Posterior cingulate gyrus (tissue), 11 donors: ENCODE measurements at regions not wholly inside any gene's neighbourhood (a gene's known extent, or its start where the extent isn't known, plus 50 kb on each side); places are given as distances from the start of the nearest gene placed in this dataset.

Experiments
- DNase-seq, 10 donors: peaks; one replicate each; pipeline versions ENCODE4 v3.0.0 to v3.0.0-alpha.2; 2020 to 2021; ENCODE audit warnings: mixed read lengths in 3 of 10
- intact Hi-C: fragments of 100-400 bp; cut with DNase I; formaldehyde crosslinking; loops from one replicate; pipeline ENCODE4 v1.15.1; 2023

DNA sequence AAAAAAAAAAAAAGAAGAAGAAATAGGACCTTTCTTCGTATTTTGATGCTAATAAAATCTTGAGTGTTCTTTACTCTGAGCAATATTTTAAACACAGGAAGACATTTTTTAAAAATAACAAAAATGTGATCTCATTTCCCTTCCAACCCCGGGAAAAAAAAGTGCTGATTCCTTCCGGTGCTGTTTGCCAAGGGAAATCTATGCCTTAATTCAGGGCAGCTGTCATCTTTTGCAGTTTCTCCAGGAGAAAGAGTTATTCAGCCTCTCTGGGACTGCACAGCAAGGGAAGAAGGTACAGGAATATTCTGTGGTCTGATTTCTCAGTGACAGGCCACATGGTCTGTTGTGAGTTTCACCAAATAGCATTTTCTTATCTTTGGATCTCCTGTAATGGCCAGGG, 291.9 kb upstream of the IRX1 start:
- intact Hi-C loops = no loop called here

DNA sequence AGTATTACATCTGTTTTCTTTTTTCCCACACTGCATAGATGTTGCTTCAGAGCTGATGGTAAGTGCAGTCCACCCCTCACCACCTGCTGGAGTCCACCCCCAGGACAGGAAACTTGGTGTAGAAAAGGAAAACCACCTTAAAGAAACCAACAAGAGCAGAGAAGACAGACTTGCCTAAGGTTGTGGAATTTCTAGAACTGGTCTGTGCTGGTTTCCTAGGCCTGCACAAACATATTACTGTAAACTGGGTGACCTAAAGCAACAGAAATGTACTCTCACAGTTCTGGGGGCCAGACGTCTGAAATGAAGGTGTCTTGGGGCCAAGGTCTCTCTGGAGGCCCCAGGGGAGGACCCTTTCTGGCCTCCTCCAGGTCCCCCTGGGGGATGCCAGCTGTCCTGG, 293.4 kb upstream of the IRX1 start:
- intact Hi-C loops = no loop called here
- no peak for DNase-seq

More for the DNA sequence above, 291.9 kb upstream of the IRX1 start:
- DNase-seq = no peak

DNA sequence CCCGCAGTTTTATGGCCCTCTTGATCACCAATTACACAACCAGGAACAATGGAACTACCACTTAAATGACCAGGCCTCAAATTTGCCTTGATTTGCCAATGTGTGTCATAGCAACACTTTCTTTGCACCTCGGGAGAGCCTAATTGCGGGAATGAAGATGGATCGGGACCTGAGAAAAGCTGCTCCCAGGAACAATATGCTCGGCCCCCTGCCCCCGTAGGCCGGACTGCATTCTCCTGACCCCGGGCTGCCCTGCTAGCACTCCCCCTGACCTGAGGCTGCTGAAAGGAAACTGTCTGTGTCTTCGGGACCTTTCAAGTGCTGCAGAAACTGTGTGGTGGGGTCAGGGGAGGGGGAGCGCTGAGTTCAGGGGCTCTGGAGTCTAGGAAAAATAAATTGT, 294.3 kb upstream of the IRX1 start:
- intact Hi-C loops = no loop called here

DNA sequence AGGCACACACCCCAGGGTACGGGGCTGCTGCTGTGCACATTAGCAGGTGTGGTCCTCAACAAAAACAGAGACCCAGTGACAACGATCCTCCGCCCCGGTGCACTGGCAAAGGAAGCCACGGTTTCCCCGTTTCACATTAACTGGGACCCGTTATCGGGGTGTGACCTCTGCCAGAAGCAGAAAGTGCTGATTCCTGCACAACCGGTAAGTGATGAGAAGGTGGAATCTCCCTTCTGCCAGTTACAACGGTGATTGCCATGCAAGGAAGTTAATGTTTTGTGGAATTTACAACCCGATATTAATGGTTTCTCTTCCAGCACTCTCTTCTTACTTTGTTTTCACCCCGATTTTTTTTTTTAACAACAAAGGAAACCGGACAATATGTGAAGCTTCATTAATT, 294.9 kb upstream of the IRX1 start:
- no peak for DNase-seq
- intact Hi-C loops = no loop called here

More for the DNA sequence above, 294.3 kb upstream of the IRX1 start:
- no peak for DNase-seq

DNA sequence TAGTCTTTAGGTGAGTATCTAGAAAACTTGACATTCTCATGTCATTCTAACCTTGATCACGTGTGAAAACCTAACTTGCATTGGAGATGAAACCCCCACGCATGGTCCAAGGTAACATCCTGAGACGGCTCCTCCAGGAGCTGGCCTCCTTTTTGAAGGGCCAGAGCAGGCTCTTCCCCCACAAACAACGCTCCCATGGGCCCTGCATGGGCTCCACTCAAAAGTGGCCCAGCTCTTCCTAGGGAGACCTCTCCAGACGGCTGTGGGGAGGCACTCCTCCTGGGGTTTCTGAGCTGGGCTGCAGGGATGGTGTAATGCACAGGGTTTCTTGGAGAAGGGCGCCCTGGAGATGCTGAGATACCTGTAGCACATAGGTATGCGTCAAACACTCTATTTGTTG, 296.2 kb upstream of the IRX1 start:
- intact Hi-C loops = no loop called here
- no peak for DNase-seq

DNA sequence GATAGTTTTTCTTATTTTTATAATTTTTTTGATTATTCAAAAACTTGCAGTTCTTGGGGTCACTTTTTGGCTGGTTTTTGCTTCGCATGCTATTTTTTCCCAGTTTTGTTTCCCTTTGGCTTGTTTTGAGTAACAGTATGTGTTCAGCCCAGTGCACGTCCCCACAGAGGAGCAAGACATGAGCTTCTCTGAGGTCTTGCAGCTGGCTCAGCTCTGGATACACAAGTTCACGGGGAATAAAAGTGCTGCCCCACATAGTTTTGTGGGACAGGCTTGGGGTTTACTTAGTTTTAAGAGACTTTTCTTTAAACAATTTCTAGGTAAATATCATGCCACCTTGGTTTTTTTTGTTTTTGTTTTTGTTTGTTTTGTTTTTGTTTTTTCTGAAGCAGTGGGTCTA, 297.8 kb upstream of the IRX1 start:
- intact Hi-C loops = no loop called here
- DNase-seq = no peak

DNA sequence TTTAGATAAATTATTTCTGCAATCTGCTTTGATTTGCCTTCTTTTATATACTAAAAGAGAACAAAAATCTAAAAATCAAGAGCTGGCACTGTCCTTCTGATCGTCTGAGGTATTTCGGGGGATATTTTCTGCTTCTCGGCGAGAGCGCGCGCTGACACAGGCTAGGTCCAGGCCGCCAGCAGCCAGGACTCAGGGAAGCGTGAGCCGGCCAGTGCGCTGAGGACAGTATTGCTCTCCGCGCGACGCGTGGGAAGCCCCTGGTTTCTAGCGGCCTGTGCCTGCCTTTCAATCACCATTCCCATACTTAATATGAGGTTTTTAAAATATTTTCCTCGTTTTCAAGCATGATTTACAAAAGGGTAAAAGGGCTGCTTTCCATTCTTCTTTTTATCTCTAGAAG, 307.3 kb upstream of the IRX1 start:
- peak in 2 of 10 donors; percentile 32 to 52 for DNase-seq
- intact Hi-C loops = no loop called here

DNA sequence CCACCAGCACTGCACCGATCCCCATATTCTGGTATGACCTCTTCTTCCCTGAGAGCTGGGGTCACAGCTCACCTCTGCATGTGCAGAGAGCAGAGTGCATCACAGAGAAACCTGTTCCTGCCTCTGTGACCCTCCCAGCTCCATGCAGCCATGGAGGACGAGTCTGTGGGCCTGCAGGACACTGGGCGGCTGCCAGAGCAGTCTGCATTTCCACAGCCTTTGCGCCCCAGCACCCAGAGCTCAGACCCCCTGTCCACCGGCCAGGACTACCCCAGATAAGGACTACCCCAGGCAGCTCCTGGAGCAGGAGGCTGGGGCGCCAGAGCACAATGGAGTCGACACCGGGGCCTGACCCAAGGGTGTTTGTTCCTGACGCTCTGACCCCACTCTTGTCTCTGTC, 308.1 kb upstream of the IRX1 start:
- intact Hi-C loops = no loop called here
- peak in 2 of 10 donors; percentile 75 to 78 for DNase-seq

DNA sequence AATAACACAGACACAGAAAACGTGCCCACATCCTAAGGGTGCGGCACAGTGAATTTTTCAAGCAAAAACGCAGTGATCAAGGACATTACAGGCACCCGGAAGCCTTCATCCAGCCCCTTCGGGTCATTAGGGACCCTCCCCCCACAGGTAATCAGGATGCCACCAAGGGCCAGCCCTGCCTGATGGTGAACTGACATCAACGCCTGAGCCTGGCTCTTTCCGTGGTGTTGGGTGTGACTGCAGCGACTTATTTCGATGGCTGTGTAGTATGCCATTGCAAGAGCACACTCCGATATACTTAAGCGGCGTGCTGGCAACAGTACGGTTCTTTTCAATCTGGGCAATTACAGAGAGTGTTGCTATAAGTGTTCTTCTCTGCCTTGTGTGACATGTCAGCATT, 310.0 kb upstream of the IRX1 start:
- DNase-seq = peak in 2 of 10 donors; percentile 53 to 56
- intact Hi-C loops = no loop called here

DNA sequence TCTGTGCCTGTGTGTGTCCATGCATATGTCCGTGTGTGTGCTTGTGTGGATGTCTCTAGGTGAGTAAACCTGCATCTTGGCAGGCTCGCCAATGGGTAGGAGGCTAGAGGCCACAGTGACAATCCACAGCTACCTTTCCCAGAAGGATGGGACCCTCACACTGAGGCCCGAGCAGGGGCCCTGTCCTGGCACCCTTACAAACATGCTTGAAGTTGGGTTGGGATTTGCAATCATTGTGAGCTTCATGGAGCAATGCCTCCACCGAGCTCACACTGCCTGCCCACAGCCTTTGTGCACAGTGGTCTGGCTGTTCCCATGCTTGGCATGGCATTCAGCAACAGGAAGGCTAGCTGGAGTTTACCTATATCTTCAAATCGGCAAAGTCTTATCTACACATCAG, 311.1 kb upstream of the IRX1 start:
- peak in 1 of 10 donors; percentile 60 for DNase-seq
- intact Hi-C loops = no loop called here

DNA sequence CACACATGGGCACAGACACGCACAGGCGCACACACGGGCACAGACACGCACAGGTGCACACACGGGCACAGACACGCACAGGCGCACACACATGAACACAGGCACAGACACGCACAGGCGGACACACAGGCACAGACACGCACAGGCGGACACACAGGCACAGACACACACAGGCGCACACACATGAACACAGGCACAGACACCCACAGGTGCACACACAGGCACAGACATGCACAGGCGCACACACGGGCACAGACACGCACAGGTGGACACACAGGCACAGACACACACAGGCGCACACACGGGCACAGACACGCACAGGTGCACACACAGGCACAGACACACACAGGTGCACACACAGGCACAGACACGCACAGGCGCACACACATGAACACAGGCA, 312.8 kb upstream of the IRX1 start:
- DNase-seq = no peak
- intact Hi-C loops = no loop called here

DNA sequence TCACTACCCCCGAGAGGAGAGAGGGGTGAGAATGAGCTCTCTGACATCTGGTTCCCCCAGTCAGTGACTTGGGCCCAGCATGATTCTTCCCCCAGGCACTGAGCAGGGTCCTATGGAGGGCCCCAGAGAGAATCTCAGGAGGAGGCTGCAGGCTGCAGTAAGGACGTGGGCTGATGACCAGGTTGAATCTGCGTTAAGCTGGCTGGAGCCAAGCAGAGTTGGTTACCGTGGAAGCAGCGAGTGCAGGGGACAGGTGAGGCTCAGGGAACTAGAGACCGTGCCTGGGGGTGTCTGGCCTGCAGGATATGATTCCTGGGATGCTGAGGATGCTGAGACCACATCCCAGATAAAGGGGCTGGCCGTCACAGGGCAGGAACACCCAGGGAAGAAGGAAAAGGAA, 314.3 kb upstream of the IRX1 start:
- intact Hi-C loops = no loop called here
- DNase-seq = peak in 1 of 10 donors; percentile 56

DNA sequence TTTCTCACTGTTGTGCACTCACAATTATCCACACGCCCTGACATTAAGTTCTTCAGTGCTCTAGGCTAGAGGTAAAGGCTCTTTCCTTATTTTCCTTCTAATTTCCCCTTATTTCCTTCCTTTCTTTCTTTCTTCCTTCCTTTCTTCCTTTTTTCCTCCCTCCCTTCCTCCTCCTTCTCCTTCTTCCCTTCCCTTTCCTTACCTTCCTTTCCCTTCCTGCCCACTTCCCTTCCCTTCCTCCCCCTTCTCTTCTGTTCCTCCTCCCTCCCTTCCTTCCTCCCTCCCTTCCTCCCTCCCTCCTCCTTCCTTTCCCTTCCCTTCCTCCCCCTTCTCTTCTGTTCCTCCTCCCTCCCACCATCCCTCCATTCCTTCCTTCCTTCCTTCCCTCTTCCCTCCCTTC, 317.0 kb upstream of the IRX1 start:
- intact Hi-C loops = no loop called here
- DNase-seq = no peak

DNA sequence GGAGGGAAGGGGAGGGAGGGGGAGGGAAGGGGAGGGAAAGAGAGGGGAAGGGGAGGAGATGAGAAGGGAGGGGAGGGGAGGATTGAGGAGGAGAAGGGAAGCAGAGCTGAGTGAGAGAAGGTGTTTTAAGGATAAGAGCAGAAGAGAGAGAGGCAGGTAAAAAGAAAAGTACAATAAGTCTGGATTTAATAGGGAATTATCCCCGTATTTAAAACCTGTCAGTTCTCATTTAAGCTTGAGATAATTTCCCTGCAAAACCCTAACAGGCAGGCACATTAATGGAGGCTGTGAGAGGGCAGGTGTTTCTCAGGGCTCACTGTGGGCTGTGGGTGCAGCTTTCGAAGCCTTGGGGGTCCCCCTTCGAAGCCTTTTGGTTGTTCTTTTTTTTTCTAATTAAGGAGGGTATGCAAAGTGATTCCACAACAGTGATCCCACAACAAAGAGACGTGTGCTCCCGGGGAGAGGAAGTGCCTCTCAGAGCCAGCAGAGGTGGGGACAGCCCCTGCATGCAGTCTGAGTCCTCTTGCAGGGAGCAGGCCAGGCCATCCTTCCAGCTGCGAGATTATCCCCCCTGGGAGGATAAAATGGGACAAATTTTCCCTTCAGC, 317.9 kb upstream of the IRX1 start:
- DNase-seq = peak in 1 of 10 donors; percentile 40

DNA sequence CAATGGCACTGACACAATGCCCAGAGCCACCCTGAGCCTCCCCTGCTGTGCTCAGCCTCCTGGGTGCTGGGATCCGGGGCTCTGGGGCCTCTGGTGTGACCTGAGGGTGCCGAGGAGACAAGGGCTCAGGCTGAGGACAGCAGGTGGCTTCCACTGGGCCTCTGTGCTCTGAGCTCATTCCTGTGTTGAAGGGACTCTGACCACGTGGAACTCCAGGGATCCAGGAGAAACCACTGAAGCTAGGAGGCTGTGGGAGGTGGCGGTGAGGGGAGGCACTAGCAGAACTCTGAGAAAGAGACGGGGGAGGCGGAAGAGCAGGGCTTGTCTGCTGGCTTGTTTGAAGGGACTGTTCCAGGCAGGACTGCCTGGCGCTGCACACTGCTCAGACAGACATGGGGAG, 318.7 kb upstream of the IRX1 start:
- DNase-seq = no peak
- intact Hi-C loops = no loop called here

More for the DNA sequence above, 317.9 kb upstream of the IRX1 start:
- intact Hi-C loops = no loop called here

DNA sequence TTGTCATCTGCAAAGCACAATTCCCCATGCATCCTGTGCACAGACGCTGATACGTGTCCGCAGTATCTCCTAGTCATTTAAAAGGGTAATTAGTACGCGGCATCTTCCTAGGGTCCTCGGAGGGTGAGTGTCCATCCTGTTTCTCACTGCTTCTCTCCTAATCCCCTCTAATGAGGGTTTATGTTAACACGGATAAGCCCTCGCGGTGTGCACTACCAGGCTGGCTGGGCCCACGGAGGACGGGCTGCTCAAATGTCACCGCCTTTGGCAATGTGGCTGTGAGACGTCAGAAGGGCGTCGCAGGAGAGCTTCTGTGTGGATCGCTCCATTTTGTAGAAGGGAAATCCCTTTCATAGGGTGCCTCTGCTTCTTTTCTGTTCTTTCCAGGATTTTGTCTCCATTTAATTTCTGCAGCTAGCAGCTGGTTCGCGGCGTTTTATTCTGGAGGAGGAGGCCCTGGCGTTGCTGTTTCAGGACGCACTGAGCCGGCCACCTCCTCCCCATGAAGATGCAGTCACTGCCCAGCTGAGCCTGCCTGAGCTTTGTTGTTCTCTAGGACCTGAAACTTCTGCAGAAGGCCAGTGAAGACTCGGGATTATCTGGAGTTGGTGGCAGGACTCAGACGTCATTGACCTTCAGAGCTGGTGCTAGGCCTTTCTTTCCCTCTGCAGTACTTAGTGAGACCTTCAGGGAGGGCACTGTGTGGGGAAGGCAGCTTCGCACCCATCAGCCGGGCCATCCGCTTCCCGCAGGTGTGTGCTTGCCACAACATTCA, 326.1 kb upstream of the IRX1 start:
- DNase-seq = no peak
- intact Hi-C loops = no loop called here

DNA sequence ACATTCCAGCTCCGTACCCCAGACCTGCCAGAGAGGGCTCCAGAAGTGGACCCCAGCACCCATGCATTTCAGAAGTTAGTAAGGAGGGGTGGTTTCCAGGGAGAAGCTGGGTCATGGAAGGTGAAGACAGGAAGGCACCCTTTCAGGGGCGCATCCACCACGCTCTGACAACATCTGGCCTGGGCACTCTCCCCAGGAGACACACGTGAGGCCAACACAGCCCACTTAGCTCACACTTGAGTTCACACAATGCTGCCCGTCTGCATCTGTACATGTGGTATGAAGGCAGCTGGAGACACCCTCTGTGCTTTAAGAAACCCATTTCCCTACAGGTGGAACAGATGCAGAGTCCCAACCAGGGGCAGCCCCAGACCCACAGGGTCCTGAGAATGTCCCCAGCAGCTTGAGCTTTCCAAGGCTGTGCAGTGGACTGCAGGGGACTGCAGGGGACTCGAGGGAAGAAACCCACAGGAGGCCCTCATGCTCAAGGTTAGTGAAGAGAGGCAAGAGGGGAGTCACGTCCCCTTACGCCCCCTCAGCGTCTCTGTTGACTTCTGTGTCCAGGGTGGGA, 326.8 kb upstream of the IRX1 start:
- intact Hi-C loops = no loop called here
- DNase-seq = no peak

DNA sequence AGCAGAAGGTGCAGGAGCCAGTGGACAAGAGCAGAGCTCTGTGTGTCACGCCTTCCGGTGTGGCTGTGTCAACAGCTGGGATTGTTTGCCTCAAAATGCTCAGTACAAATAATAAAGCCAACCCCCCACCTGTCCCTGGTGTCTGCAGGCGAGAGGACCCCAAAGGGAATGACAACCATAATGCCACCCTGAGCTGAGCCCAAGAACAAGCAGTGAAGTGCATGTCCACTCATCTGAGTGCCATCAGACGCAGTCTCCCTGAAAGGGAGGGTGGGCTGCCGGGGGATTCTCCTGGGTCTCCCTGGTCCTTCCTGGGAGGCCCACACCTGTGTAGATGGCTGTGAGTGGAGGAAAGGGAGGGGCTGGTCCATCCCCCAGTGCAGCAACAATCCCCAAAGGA, 328.8 kb upstream of the IRX1 start:
- no peak for DNase-seq

DNA sequence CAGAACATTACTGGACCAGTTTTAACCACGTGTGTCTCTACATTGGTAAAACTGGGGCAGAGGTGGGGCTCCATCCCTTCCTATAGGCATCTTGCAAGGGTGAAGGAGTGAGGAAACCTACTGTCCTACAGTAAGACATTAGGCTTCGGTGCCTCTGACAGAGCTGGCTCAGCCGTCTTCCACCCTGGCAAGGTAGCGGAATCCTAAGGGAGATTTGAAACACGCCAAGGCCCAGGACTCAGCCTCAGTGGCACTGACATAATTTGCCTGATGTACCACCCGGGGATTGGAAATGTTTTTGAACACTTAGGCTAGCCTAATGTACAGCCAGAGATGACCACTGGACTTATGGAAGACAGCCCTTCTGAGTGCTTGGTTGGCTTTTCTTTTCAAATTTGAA, 329.7 kb upstream of the IRX1 start:
- intact Hi-C loops = no loop called here
- no peak for DNase-seq

More for the DNA sequence above, 328.8 kb upstream of the IRX1 start:
- intact Hi-C loops = no loop called here

DNA sequence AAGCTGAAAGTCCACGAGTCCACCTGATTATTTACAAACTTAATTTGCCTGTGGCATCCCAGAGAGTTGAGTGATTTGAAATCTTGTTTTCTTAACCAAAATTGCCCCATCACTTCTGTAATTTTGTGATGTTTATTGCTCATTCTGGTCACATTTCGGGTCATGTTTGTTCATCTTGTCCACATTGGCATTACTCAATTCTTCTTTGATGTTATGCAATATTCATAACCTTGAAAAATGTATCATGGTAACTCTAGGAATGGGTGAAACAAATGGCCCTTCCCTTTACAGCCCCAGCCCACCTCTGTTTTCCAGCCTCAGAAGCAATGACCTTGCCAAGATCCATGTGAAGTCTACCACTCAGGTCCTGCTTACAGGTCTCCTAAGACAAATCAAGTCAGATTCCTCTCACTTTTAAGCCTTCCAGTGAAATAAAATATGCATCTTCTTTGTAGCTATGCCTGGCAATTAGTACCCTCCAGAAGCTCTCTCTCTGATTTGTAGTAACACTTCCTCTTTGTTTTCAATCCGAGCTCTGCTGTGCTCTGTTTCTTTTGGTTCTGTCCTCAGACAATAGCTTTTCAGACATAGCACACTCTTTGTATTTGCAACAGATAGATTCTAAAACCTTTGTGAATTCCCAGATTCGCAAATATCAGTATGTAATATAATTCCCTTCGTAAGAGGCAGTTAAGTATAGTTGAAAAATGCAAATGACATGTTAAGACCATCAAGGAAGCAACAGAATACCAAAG, 330.3 kb upstream of the IRX1 start:
- intact Hi-C loops = no loop called here
- DNase-seq = no peak

DNA sequence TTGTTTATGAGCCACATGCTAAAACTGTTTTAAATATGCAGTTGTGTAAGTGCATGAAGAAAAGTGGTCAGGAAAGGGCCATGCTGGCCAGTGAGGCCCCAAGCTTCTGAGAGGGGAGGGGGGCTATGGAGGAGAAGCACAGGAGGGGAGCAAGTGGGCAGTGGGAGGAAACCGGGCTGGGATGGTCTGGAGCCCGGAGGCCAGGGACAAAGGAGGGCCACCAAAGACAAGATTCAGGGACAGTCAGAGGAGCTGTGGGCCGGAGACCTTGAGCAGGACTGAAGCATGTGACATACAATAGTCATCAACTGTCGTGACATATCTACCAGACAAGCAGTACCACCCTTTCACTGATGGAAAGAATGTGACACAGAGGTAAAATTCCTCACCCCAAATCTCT, 333.2 kb upstream of the IRX1 start:
- intact Hi-C loops = no loop called here
- no peak for DNase-seq
